Left cardiac atrium (tissue), 4 donors: ENCODE measurements at regions not wholly inside any gene's neighbourhood (a gene's known extent, or its start where the extent isn't known, plus 50 kb on each side); places are given as distances from the start of the nearest gene placed in this dataset.
A peak's percentile ranks its signal among the peaks of the same experiment; 100 is the strongest.

Experiments used
- ATAC-seq, 2 donors: fragments of 200-7000 bp; cut with Tn5 transposase; one replicate each; pipeline ENCODE4 v1.9.1; 2020; ENCODE audit warnings: mild to moderate bottlenecking in 2 of 2, moderate library complexity in 2 of 2
- DNase-seq: peaks from one replicate; pipeline ENCODE4 v3.0.0-alpha.2; 2020
- intact Hi-C, 2 donors: fragments of 100-400 bp; cut with DNase I; formaldehyde crosslinking; loops; one replicate each; pipeline versions ENCODE4 v1.14.1 to v1.15.1; 2022 to 2023
- donor health status: DM: no; HTN: yes; CAD: no.
- donor health status: DM: no; HTN: yes; CAD: no; lungs with severe emphysema.
- donor health status: DM: yes; HTN: yes; CAD: no.
- donor health status: Dilated cardiomyopathy.

DNA sequence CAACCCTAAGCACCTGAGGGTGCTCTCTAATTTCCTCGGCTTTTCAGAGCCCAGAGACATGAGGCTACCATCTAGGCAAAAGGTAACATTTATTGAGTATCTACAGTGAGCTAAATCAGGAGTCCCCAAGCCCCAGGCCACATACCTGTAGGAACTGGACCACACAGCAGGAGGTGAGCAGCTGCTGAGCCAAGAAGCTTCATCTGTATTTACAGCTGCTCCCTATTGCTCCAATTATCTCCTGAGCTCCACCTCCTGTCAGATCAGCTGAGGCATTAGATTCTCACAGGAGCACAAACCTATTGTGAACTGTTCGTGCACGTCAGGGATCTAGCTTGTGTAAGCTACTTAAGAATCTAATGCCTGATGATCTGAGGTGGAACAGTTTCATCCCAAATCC, 70.2 kb downstream of the RND3 start:
- intact Hi-C loops, result no loop called here
- no peak for DNase-seq
- ATAC-seq, result no peak

DNA sequence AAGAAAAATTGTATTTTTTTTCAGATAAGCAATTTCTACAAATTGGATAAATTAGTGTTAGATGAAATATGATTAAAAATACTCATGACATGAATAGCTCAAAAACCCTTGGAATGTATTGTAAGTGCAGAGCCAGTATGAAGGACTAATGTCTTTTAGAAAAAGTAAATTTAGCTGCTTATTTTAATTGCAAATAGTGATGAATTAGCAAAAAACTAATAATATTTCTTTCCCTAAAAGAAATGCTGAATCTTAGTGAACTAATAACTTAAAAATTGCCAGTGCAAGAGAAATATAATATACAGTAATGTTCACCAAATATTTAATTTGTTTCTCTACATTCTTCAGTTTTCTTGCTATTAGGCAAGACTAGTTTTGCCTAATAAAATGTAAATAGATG, 72.4 kb downstream of the RND3 start:
- intact Hi-C loops, result no loop called here

DNA sequence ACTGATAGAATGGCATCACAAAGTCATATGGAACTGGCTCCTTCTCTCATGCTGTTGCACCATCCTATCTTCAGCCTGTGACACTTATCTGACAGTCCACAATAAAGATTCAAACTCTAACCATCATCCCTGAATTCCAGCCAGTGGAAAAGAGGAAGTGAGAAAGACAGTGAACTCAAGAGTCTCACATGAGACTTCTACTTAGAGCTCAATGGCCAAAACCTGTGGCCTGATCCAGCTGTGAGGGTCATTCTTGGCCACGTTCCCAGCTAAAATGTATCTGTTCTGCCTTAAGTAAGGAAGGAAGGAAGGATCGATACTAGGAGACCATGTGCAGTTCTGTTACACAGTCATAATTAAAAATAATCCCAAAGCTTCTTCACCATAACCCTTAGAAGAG, 73.6 kb downstream of the RND3 start:
- no peak for DNase-seq
- no peak for ATAC-seq
- intact Hi-C loops, result no loop called here

More for the DNA sequence above, 72.4 kb downstream of the RND3 start:
- DNase-seq, result no peak
- no peak for ATAC-seq

DNA sequence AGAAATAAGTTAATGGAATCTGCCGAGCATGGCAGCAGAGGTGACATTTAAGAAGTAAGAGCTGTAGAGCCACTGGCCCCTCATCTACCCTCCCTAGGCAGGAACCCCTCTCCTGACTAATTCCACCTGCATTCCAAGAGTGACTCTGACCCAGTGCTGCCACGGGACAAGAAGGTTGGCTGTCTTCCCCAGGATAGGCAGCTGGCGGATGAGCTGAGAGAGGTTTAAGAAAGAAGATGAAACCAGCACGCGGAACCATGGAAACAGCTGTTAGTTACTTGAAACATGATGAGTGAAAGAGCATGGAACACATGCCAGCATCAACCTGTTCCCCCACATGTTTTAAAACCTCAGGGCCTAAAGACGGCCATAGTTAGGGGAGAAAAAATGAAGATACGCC, 74.1 kb downstream of the RND3 start:
- intact Hi-C loops, result no loop called here
- no peak for DNase-seq
- ATAC-seq, result no peak

DNA sequence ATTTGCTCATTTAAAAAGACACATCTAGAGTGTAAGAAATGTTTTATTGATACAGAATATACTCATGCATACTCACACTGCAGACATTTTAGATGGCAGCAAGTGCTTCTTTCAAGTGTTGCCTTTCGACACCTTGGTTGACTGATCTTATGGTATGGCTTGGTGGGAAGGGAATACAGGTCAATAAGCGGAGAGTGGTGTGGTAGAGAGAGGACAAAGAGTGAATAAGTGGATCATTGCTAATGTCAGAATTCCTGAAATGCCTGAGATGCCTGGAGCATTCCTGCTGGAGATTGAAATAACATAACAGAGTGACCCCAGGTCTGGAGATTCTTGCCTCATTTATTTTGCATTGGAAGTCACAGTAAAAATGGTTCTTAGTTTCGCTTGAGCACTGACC, 76.7 kb downstream of the RND3 start:
- ATAC-seq (no peak), DNase-seq (no peak)
- intact Hi-C loops, result no loop called here

DNA sequence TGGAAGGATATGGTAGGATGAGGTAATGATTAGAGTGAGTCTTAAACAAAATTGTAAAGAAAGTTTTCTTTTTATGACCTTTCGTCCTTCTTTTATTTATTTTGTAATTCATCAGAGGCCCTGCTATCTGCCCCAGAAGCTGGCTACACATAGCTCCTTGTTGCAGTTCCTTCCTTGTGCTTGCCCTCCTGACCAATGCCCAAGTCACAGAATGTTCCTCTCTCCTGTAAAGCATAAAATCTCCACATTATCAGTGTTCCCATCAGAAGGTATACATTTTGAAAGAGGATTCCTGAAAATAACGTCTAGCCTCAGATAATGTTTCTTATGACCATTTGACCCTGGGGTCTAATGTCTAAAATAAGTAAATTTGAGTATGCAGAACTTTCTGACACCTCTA, 78.3 kb downstream of the RND3 start:
- intact Hi-C loops, result no loop called here
- ATAC-seq, result no peak
- no peak for DNase-seq

DNA sequence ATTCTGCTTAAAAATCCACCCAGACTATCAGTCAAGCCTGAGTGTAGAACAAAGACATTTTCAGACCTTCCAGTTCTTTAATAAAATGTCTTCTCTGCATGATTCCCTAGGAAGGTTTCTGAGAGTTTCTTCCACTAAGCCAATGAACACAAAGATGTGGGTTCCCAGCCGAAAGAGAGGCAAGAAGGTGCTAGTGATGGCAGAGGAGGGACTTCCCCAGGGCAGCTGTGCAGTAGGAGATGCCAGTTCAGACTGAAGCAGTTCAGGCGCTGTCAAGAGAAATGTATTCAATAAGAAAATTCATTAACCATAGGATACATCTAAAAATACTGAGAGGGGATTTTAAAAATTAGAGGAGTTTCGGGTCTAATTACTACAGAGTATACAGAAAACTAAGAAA, 83.3 kb downstream of the RND3 start:
- no peak for ATAC-seq
- intact Hi-C loops, result no loop called here
- DNase-seq, result no peak

DNA sequence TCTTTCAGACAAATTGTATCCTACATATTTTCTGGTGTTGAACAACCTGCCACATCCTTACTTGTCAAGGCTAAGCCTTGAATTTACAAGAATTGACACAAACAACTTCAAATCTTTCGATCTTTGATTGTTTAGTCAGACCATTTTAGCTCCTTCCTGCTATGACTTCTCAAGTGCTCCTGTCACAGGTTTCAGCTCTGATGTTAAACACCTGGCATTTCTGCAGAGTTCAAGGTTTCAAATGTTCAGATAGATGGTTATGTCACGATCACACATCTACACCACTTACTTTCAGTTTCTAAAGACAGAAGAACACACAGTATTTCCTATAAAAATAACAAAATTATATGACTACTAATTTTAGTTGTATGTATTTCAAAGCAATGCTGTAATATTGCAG, 84.0 kb downstream of the RND3 start:
- intact Hi-C loops, result no loop called here
- DNase-seq, result no peak

DNA sequence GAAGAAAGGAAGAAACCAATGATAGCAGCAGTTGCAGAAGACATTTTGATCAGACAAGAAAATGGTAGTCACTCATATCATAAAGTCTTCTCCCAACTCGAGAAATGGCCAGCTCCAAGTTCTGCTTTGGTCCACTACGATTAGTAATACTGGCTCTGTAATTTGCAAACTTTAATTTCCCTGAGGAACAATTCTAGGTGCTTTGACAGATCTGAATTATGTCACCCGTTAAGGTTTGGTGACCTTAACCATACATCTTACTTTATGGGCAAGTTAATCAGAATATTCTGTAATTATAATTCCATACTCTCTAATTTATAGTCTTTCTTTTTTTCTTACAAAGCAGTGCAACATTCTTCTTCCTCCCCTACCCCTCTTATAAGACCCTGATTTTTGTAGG, 84.5 kb downstream of the RND3 start:
- DNase-seq (no peak), ATAC-seq (no peak)
- intact Hi-C loops, result no loop called here

More for the DNA sequence above, 84.0 kb downstream of the RND3 start:
- no peak for ATAC-seq

DNA sequence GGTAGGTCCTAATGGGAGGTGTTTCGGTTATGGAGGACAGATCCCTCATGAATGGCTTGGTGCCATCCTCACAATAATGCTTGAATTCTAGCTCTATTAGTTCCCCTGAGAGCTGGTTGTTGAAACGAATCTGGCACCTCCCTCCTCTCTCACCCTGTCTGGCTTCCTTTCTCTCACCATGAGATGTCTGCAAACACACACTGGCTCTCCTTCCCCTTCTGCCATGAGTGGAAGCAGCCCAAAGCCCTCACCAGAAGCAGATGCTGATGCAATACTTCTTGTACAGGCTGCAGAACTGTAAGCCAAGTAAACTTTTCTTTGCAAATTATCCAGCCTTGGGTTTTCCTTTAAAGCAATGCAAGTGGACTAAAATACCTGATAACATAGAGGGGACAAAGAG, 86.6 kb downstream of the RND3 start:
- ATAC-seq (peak in 1 of 2 donors; percentile 44), DNase-seq (no peak)
- intact Hi-C loops, result no loop called here

DNA sequence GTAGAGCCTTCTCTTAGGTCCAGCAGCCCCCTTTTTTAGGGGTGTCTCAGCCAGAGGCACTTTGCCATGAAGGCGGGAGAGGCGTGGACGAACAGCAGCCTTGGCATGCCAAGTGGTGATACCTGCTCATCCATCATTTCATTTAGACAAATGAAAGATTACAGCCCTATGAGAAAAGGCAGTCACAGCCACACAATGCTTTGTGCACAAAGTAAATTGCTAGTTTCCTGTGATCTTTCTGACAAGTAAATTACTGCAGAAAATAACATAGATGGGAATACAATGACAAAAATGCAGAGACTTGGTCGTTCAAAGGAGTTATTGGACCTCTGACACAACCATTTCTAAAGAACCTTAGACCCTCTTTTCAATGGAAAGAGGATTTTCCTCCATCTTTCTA, 94.9 kb downstream of the RND3 start:
- intact Hi-C loops, result no loop called here
- DNase-seq (no peak), ATAC-seq (no peak)

DNA sequence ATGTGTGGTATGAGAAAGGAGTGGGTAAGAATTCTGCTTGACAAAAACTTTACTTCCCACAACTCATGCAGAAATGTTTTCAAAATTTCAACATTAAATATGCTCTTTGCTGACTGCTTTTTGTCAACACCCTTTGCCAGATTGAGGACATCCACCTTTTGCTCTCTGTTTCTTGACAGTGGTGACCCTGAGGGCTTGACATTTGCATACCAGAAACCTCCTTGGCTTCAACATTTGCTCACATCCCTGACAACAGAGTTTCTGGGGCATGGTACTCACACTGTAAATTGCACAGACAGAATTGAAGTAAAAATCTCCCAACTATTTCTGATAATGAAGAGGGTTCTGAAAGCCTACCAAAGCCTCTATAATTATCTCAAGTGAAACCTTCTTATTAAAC, 95.7 kb downstream of the RND3 start:
- intact Hi-C loops, result no loop called here
- no peak for ATAC-seq
- DNase-seq, result no peak

DNA sequence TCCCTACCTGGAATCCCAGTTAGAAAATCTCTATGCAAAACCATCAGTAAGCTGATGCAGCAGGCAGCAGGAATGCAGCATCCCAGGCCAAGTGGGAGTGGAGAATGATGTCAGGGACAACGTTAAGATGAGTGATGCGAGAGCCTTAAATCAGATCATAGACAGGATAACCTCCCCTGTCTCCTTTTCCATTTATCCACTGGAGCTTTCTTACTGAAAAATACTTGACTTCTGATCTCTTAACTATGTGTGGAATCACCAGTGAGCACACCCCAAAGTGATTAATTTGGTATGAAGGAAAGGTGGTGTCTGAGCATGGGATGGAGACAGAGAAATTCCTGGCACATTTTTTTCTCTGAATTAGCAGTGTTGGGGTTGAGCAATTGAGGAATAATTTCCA, 98.0 kb downstream of the RND3 start:
- ATAC-seq, result no peak

DNA sequence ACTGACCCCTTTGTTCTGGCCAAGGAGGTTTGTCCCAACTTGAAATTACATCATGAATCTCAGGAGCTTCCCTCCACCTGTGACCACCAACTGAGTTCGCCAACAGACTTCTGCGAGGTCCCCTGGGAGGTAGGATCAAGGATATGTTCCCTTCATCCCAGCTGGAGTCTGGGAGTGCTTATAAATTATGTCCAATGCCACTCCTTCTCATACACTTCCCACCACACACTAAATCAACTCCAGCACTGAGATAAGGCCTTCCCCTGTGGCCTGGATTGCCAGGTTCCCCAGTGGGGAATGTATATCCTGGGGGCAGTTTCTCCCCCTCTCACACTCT, 99.2 kb downstream of the RND3 start:
- DNase-seq, result no peak
- intact Hi-C loops, result no loop called here
- ATAC-seq, result no peak

More for the DNA sequence above, 98.0 kb downstream of the RND3 start:
- no peak for DNase-seq
- intact Hi-C loops, result no loop called here

DNA sequence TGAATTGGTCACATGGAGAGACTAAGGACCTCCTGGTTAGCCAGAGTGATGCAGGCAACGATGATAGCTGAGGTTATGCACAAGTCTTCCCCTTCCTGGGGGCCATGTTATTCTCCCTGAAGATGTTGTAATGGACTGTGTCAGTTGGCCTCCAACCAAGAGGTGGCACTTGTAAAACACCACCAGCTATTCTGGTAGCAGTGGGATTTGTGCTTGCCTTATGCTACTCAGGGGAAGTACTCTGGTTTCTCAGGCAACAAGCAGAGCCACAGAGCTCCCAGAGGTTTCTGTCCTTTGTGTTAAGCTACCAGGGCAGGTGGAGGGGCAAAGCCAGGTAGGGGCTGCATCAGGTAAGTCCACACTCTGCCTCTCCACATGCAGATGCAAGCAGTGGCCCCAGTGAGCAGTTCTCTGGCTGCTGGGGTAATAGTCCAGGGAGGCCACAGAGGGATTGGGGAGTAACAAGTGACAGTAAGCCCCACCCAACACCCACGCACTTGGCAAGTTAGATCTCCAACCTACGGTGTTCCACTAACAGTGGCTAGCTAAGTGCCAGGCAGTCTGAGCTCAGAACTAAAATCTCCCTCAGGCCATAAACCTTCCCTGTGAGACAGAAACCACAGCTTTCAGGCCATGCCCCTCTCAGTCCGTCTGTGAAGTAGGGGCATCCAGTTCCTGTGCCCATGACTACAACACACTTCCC, 99.7 kb downstream of the RND3 start:
- DNase-seq, result no peak
- intact Hi-C loops, result no loop called here
- ATAC-seq, result no peak

DNA sequence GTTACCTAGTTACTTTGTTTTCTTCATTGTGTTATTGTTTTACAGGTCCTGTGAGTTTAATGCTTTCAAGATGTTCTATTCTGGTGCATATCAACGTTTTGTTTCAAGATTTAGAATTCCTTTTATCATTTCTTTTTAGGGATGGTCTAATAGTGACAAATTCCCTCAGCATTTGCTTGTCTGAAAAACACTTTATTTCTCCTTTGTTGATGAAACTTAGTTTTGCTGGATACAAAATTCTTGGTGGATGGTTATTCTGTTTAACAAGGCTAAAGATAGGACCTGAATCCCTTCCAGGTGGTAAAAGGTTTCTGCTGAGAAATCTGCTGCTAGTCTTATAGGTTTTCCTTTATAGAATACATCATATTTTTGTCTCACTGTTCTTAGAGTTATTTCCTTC, 102.3 kb downstream of the RND3 start:
- DNase-seq (no peak), ATAC-seq (no peak)
- intact Hi-C loops, result no loop called here

DNA sequence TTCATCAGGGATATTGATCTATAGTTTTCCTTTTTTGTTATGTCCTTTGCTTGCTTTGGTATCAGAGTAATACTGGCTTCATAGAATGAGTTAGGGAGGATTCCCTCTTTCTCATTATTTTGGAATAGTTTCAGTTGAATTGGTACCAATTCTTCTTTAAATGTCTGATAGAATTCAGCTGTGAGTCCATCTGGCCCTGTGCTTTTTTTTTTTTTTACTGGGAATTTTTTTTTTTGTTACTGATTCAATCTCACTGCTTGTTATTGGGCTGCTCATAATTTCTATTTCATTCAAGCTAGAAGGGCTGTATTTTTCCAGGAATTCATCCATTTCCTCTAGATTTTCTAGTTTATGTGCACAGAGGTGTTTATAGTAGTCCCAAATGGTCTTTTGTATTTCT, 103.9 kb downstream of the RND3 start:
- ATAC-seq (no peak), DNase-seq (no peak)
- intact Hi-C loops, result no loop called here

DNA sequence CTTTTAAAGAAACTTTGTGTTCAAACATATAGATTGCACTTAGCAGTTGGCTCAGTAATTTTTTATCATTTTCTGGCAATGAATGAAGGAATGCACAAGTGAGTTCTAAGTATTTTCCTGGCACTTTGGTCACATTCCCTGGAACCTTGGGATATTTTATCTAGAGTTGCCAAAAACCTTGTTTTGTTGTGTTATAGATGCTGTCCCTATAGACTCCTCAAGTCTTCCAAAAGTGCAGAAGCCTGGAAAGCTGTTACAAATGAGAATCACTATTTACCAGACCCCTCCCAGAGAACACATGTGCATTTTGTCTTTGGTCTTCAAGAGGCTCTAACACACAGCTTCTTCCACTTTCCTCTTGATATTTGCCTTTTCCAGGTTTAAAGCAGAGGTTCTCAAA, 108.3 kb downstream of the RND3 start:
- intact Hi-C loops, result no loop called here

DNA sequence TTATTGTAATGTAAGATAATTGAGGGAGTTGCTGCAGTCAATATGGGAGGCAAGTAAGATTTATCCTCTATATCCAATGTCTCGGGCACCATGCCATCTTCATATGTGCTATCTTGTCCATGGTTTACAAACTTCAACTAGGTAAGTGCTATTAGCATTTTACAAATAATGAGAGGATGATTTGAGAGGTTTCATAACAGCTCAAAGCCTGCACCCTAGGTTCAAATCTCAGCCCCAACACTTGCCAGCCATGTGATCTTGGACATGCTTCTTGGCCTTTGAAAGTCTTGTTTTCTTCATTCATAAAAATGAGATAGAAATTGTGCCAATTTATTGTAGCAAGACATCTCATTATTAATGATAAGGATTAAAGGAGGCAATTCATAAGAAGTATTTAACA, 108.8 kb downstream of the RND3 start:
- no peak for ATAC-seq
- intact Hi-C loops, result no loop called here
- DNase-seq, result no peak

More for the DNA sequence above, 108.3 kb downstream of the RND3 start:
- DNase-seq (no peak), ATAC-seq (no peak)

DNA sequence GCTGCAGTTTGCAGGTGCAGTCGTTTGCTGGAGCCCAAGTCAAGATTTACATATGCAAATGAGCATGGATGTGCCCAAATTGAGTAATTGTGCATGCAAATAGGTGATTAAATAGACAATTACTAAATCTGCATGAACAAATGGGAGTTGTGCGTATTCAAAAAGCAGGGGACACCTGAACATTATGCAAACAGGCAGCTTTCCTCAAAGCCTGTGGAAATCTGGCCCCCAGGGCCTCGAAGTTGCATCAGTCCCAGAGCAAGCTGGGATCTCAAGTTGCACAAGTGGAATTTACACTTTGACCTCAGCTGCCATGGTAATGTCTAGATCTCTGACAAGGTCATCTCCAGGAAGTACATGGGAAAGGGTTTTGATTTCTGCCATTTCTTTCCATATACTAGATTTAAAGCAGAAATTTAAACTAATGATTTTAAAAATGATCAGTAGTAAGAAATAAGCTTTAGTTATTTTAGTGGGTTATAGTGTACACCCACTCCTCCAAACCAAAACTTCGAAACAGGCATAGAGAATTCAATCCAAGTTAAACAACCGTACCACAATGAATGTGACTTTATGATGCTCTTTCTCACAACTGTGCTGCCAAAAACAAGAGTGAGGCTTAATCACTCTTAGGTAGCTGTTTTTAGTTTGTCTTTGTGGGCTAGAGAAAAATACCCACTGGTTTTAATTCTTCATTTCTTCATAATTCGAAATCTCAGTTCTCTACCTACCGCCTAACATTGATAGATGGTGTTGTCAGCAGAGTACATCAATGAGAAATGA, 110.7 kb downstream of the RND3 start:
- DNase-seq, result no peak
- peak in 1 of 2 donors; percentile 63 for ATAC-seq
- intact Hi-C loops, result no loop called here

DNA sequence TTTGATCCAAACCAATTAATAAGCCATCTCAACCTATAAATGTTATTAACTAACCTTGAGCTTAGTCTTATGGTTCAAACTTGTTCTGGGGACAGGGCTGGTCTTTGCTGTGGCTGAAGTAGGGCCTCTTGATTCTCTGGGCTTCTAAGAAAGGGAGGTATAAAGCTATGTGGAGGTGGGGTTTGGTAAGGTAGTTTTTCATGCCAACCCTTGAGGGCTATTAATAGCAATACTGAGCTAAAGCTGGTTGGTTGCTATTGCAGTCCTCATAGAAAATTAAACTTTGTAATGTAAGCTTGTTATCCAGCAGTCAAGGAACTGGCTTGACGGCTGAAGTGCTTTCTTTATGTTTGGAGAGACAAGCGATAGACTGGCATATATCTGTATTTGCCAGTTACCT, 112.1 kb downstream of the RND3 start:
- no peak for ATAC-seq
- intact Hi-C loops, result no loop called here
- no peak for DNase-seq
